NCI-H82 treated with DMSO at 0.1 percent for 48 hours (cell line): ENCODE measurements at regions not wholly inside any gene's neighbourhood (a gene's known extent, or its start where the extent isn't known, plus 50 kb on each side); places are given as distances from the start of the nearest gene placed in this dataset.

ENCODE experiments used
- DNase-seq: peaks from one replicate; lab custom pipeline; 2025; ENCODE audit not compliant: unreplicated experiment; lab: John Stamatoyannopoulos, UW

DNA sequence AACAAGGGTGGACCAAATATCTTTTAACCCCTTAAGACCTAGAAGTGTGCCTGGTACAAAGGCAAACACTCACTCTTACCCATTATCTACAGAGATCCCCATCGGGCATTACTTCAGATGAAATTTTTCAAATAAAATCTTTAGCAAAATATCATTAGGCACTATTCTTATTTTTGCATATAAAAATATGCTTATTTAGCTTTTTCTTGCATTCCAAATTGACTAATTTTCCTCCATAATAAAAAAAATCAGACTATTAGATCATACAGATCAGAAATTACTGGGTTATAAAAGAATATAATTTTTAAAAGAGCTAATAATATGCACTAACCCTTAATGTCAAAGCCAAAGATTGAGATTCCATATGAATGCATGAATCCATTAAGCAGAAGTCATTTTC lies 178.7 kb upstream of the SLC30A5 start:
- DNase-seq: no peak

DNA sequence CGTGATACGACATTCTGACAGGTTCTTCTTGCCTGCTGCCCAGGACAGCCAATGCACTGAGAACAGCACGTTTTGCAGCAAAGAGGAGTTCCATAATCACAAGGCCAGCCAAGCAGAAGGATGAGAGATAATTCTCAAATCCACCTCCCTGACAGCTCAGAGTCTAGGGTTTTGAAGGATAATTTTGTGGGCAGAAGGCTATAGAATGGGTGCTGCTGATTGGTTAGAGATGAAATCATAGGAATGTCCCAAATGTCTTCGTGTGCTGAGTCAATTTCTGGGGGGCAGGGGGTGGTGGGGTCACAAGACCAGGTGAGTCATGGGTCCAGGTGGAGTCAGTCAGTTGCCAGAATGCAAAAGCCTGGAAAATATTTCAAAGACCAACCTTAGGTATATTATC lies 175.5 kb upstream of the SLC30A5 start:
- DNase-seq: no peak

DNA sequence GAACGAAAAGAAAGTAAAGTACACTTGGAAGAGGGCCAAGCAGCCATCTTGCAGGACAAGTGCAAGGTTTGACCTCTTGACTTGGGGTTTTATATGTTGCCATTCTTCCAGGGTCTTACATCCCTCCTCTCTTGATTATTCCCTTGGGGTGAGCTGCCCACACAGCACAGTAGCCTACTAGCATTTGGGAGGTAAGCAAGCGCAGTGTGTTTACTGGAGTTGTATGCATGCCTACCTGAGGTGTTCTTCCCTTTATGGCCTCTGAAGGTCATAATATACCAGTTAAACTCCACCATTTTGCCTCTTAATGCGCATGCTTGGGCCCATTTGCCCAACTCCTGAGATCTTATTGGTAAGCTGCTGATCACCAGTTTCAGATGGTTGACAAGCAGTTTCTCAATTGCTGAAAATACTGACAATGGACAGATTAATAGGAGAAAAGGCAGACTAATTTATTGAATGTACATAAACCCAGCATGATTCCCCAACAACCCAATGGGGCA lies 173.8 kb upstream of the SLC30A5 start:
- no peak for DNase-seq

DNA sequence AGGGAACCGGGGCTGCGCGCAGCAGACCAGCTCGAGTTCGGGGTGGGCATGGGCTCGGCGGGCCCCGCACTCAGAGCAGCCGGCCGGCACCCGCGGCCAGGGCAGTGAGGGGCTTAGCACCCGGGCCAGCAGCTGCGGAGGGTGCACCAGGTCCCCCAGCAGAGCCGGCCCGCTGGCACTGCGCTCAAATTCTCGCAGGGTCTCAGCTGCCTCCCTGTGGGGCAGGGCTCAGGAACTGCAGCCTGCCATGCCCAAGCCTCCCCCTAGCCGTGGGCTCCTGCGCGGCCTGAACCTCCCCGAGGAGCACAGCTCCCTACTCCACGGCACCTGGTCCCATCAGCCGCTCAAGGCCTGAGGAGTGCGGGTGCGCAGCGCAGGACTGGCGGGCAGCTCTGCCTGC lies 172.9 kb upstream of the SLC30A5 start:
- no peak for DNase-seq

GRCh38 chr5:68922172-68922987 lies 171.4 kb upstream of the SLC30A5 start:
- DNase-seq: no peak

DNA sequence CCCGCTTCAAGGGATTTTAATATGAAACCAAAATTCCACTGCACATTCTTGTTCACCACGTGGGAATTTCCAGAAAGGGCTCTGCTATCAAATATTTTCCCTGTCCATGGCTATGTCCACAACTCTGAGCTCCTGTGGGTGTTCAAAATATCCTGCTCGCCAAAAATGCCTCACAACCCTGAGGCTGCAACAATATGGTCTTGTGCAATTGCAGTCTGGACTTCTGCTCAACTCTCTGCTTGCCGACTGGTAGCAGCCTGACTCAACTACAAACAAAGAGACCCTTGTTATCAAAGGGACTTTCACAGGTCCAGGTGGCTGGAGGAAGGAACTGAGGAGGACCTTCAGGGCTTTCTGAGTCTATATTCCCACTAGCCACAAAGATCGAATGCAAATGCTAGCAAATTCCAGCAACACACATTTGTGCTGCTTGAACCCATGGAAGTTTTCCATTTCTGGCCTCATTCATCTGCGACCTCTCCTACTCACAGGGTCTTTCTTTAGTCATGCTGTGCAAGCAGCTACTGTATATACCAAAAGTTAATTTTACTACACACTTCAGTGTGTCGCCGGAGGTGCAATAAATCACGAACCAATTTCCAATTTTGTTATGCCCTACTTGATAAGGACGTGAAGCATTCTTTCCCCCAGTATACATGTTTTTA lies 169.2 kb upstream of the SLC30A5 start:
- DNase-seq: no peak

DNA sequence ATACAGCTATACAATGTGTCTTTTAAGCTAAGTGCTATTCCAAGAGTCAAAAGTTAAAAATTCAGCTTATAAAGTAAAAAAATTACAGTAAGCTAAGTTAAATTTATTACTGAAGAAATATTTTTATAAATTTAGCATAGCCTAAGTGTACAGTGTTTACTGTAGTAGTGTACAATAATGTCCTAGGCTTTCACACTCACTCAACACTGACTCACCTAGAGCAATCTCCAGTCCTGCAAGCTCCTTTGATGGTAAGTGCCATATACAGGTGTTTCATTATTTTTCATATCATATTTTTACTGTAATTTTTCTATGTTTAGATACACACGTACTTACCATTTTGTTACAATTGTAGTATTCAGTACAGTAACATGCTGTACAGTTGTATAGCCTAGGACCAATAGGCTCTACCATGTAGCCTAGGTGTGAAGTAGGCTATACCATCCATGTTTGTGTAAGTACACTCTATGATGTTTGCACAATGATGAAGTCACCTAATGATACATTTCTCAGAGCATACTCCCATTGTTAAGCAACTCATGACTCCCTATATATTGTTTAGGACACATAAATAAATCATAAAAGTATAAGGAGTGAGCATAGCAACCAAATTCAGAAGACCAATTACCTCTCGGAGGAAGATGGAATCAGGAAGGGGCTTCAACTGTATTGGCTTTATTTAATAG lies 165.1 kb upstream of the SLC30A5 start:
- DNase-seq: no peak

DNA sequence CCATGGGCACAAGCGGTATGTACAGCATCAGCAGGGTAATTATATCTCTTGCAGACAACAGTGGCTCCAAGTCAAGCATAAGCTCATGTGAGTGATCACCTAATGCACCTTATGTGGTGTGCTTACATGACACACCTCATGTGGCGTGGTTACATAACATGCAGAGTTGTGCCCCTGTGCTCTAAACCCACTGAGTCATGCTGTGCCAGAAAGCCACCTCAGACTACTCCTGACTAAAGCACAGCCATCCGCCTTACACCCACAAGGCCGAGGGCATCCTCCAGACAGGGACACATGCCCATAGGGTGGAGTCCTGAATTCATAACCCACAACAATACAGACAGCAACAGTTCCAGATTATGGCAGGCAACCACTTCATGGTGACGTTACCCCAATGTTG lies 163.7 kb upstream of the SLC30A5 start:
- no peak for DNase-seq

- no peak for DNase-seq
Observed at GRCh38 chr5:68932830-68933434, 160.9 kb upstream of the SLC30A5 start.

GRCh38 chr5:68942169-68942568 lies 151.6 kb upstream of the SLC30A5 start:
- no peak for DNase-seq

DNA sequence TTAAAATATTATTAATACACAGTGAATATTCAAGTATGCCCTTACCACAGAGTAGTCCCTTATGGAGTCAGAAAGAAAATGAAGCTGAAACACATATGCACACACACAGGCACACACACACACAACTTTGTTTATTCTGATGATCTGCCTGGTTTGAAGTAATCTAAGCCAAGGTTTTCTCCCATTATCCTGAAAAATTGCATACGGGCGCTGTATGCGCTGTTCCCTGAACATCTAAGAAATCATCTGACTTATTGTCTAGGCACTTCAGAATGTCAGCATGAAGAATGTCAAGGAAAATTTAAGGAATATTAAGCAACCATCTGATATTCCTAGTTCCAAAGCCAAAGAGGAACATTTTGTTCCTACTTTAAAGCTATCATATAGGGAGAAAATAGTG lies 147.1 kb upstream of the SLC30A5 start:
- no peak for DNase-seq

DNA sequence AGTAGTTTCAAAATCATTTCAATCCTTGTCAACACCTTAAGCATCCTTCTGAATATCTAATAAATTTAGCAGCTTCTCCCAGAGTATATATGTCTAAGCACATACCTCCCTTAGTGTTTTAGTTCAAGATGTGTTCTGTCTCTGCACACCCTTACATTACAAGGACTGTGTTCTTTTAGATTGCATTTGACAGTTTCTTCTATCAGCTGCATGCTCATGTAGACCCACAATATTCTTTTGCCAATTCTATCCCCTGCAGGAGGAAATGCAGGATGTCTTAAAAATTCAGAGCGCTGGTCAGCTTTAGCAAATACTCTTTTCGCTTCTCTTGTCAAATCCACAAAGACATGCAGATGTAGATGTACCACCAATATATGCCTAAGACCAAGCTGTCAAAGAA lies 145.8 kb upstream of the SLC30A5 start:
- no peak for DNase-seq

DNA sequence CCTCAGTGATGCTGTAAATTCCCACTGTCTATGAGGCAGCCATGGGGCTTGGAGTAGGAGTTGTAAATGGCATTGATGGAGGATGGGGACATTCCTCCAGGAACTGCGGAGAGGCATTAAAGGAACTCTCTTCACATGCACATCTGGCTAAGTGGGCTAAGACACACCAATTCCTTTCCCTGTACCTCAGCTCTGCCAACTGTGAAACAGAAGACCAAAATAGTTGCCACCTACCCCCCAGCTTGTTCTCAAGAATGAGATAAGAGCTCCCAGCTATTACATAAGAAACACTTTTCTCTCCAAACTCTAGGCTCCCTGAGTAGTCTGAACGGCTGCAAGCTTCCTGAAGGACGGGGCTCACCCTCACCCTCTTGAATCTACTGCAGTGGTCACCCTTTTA lies 144.6 kb upstream of the SLC30A5 start:
- no peak for DNase-seq

GRCh38 chr5:68949711-68950110 lies 144.1 kb upstream of the SLC30A5 start:
- DNase-seq: no peak

DNA sequence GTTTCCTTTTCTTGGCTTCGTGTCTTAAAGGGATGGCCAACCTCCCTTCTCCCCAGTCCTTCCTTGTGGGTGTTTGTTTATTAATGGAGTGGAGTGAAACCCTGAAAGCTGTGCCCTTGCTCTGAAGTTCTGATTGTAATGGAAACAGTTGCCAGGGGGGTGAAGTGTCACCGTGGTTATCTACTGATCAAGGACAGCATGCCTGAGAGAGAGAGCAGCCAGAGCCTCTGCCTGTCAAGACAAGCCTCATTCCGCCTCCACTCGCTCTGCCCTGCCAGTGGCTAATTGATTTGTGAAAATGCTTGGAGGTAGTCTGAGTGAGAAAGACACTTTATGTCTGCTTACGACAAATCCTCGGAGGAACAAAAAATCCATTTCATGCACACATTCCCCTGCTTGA lies 143.7 kb upstream of the SLC30A5 start:
- no peak for DNase-seq

GRCh38 chr5:68950930-68951329 lies 142.9 kb upstream of the SLC30A5 start:
- no peak for DNase-seq

DNA sequence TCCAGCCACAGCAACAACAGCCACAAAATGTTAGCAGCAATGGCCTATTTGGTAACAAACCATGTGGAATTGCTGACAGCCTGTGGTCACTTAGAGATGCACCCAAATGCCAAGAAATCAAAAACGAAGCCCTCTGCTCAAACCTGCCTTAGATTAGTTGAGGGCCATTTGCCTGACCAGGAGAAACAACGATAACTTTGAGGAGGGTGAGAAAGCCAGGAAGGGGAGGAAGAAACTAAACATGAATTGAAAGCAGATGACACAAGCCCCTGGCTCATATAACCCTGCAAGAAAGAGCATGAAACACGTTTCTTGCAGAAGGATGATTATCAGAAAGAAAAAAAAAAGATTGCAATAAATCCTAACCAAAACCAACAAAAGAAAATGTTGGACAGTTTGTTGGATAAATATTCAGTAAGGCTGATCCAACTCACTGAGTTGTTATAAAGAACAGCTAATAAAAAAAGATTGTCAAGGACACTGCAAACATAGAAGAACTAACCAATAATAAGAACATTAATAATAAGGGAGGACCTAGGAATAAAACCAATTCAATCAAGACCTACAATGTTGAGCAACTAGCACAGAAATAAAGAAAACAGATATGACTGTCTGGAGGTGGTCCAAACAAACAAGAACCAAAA lies 140.5 kb upstream of the SLC30A5 start:
- DNase-seq: no peak

- no peak for DNase-seq
Observed at GRCh38 chr5:68953875-68954617, 139.8 kb upstream of the SLC30A5 start.

DNA sequence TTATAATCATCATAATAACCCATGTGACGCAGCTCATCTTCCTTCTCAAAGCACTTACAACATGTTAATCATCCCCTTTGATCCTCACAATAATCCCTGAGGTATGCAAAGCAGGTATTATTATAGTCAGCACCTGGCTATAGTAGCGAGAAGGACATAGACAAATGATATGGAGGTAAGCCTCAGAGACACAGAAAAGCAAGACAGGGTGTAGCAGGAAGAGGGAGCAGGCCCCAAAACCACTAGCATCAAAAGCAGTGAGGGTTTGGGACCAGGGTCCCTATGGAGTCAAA lies 139.2 kb upstream of the SLC30A5 start:
- DNase-seq: no peak

DNA sequence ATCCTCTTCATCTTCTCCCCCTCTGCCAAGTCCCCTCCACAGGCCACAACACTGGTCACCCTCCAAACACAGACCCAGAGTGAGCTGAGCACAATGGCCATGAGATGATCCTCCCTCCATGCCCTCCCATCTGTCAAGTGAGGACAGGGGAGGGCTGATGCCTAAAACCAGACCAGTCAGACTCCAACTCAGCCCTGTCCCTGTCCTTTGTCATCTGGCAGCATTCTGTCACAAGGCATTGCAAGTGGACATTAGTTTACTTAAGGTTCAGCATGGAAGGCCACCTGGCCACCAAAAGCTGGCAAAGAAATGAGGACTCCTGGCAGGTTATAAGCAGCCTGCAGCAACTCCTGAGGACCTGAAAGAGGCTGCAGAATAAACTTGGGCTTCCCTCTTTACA lies 136.2 kb upstream of the SLC30A5 start:
- no peak for DNase-seq

- no peak for DNase-seq
Observed at GRCh38 chr5:68958428-68958827, 135.4 kb upstream of the SLC30A5 start.
